IMR-90 (cell line): ENCODE measurements at regions not wholly inside any gene's neighbourhood (a gene's known extent, or its start where the extent isn't known, plus 50 kb on each side); places are given as distances from the start of the nearest gene placed in this dataset.

Experiments used
- ATAC-seq: fragments of 200-7000 bp; cut with Tn5 transposase; 2 replicates; pipeline ENCODE4 v1.9.1; 2020; ENCODE audit warnings: low read depth, mild to moderate bottlenecking, moderate library complexity
- BruUV-seq: library from RNA; stranded (reverse); fragments of 400-500 nt; replicated peaks from 2 replicates; lab custom pipeline; 2021; lab: Mats Ljungman, UMichigan
- CTCF ChIA-PET: fragments of 300-600 bp; formaldehyde crosslinking; extraction: SDS; loops from one replicate; lab custom pipeline; 2021; ENCODE audit warnings: antibody characterized with exemption; lab: Yijun Ruan, JAX
- POLR2A ChIA-PET: fragments of 300-600 bp; sonication (Branson Sonifier 250); formaldehyde crosslinking; loops from one replicate; lab custom pipeline; 2022; ENCODE audit warnings: antibody characterized with exemption; ENCODE audit not compliant: unreplicated experiment; lab: Charles Lee
- DNase-seq: peaks from one replicate; pipeline ENCODE4 v3.0.0; 2013
- H2AFZ ChIP-seq: replicated peaks from 2 replicates; pipeline ENCODE3; 2013; ENCODE audit warnings: low read length, mild to moderate bottlenecking; ENCODE audit not compliant: poor library complexity
- H2AK5ac ChIP-seq: 2 replicates; pipeline ENCODE4 v1.6.1; 2013; ENCODE audit warnings: low read depth, low read length, inconsistent platforms
- H2AK9ac ChIP-seq: replicated peaks from 2 replicates; pipeline ENCODE3; 2013; ENCODE audit warnings: mild to moderate bottlenecking, low read depth, low read length, moderate library complexity; ENCODE audit not compliant: poor library complexity
- H2BK120ac ChIP-seq: 2 replicates; pipeline ENCODE4 v1.6.1; 2013; ENCODE audit warnings: low read depth, low read length, inconsistent platforms
- H2BK15ac ChIP-seq: 3 replicates; pipeline ENCODE4 v1.6.1; 2013; ENCODE audit warnings: low read depth, low read length, inconsistent platforms
- H2BK20ac ChIP-seq: 2 replicates; pipeline ENCODE4 v1.6.1; 2013; ENCODE audit warnings: low read depth, mild to moderate bottlenecking, inconsistent platforms, low read length, moderate library complexity
- H2BK5ac ChIP-seq: 2 replicates; pipeline ENCODE4 v1.6.1; 2013; ENCODE audit warnings: mild to moderate bottlenecking, low read depth, low read length, inconsistent platforms; ENCODE audit not compliant: poor library complexity, severe bottlenecking
- H3K14ac ChIP-seq: replicated peaks from 2 replicates; pipeline ENCODE4 v1.6.1; 2013; ENCODE audit warnings: low read depth, low read length, inconsistent platforms
- H3K18ac ChIP-seq: 2 replicates; pipeline ENCODE4 v1.6.1; 2013; ENCODE audit warnings: low read depth, low read length, control low read depth
- H3K23ac ChIP-seq: 2 replicates; pipeline ENCODE4 v1.6.1; 2013; ENCODE audit warnings: low read depth, low read length, inconsistent platforms
- H3K27ac ChIP-seq: 2 replicates; pipeline ENCODE4 v1.5.1; 2013; ENCODE audit warnings: mild to moderate bottlenecking, control low read depth, low read length; ENCODE audit not compliant: insufficient read depth
- H3K27me3 ChIP-seq: 2 replicates; pipeline ENCODE4 v1.6.1; 2013; ENCODE audit warnings: low read length; ENCODE audit not compliant: control insufficient read depth, insufficient read depth
- H3K36me3 ChIP-seq: 2 replicates; pipeline ENCODE4 v1.6.1; 2013; ENCODE audit warnings: low read length, mixed read lengths; ENCODE audit not compliant: control insufficient read depth, insufficient read depth
- H3K4ac ChIP-seq: 2 replicates; pipeline ENCODE4 v1.6.1; 2013; ENCODE audit warnings: low read depth, low read length, inconsistent platforms
- H3K4me1 ChIP-seq: 2 replicates; pipeline ENCODE4 v1.6.1; 2013; ENCODE audit warnings: low read length, mixed read lengths; ENCODE audit not compliant: control insufficient read depth, insufficient read depth
- H3K4me2 ChIP-seq: 2 replicates; pipeline ENCODE4 v1.6.1; 2013; ENCODE audit warnings: low read depth, mild to moderate bottlenecking, control low read depth, low read length, moderate library complexity
- H3K4me3 ChIP-seq: 2 replicates; pipeline ENCODE4 v1.5.1; 2013; ENCODE audit warnings: low read depth, mild to moderate bottlenecking, control low read depth, low read length, moderate library complexity; ENCODE audit not compliant: insufficient read depth
- H3K56ac ChIP-seq: 2 replicates; pipeline ENCODE4 v1.6.1; 2013; ENCODE audit warnings: low read length, inconsistent platforms; ENCODE audit not compliant: insufficient read depth; ENCODE audit errors: extremely low read depth
- H3K79me1 ChIP-seq, 2 experiments: 2 replicates each; pipeline ENCODE4 v1.6.1; 2013; ENCODE audit warnings: low read length in 2 of 2, inconsistent platforms in 1 of 2, low read depth in 1 of 2
- H3K9ac ChIP-seq: 2 replicates; pipeline ENCODE4 v1.6.1; 2013; ENCODE audit warnings: low read depth, low read length, control low read depth
- H3K9me1 ChIP-seq: 2 replicates; pipeline ENCODE4 v1.6.1; 2013; ENCODE audit warnings: low read length, inconsistent platforms; ENCODE audit not compliant: insufficient read depth
- H3K9me3 ChIP-seq: 2 replicates; pipeline ENCODE4 v1.6.1; 2013; ENCODE audit warnings: low read length; ENCODE audit not compliant: control insufficient read depth, insufficient read depth
- H4K20me1 ChIP-seq: 2 replicates; pipeline ENCODE4 v1.6.1; 2013; ENCODE audit warnings: low read length, inconsistent platforms; ENCODE audit not compliant: insufficient read depth
- H4K5ac ChIP-seq: 2 replicates; pipeline ENCODE4 v1.6.1; 2013; ENCODE audit warnings: mild to moderate bottlenecking, low read depth, low read length, control low read depth
- H4K8ac ChIP-seq, 2 experiments: 2 replicates each; pipeline ENCODE4 v1.6.1; 2013; ENCODE audit warnings: low read depth in 2 of 2, low read length in 2 of 2, control low read depth in 1 of 2, inconsistent platforms in 1 of 2
- H4K91ac ChIP-seq: 2 replicates; pipeline ENCODE4 v1.6.1; 2013; ENCODE audit warnings: low read depth, low read length, inconsistent platforms; ENCODE audit not compliant: insufficient read depth
- BHLHE40 ChIP-seq: fragments of 150-350 bp; IDR thresholded peaks from 2 replicates; pipeline ENCODE4 v1.6.1; 2016; ENCODE audit warnings: mild to moderate bottlenecking, low read depth, low read length
- CEBPB ChIP-seq: IDR thresholded peaks from 2 replicates; pipeline ENCODE4 v1.6.1; 2012; ENCODE audit warnings: low read depth, low read length, improper control_type of control experiment
- CHD1 ChIP-seq: IDR thresholded peaks from 2 replicates; pipeline ENCODE4 v1.6.1; 2012; ENCODE audit warnings: low read depth, low read length, improper control_type of control experiment
- CTCF ChIP-seq: conservative IDR thresholded peaks from 2 replicates; pipeline ENCODE4 v1.5.1; 2012; ENCODE audit warnings: mild to moderate bottlenecking, low read depth, low read length, improper control_type of control experiment
- ELK1 ChIP-seq: fragments of 150-350 bp; IDR thresholded peaks from 2 replicates; pipeline ENCODE4 v1.6.1; 2016; ENCODE audit warnings: low read depth, mild to moderate bottlenecking, low read length, moderate library complexity, borderline replicate concordance
- FOS ChIP-seq: fragments of 150-350 bp; IDR thresholded peaks from 2 replicates; pipeline ENCODE4 v1.6.1; 2016; ENCODE audit warnings: low read depth, low read length
- MAFK ChIP-seq: IDR thresholded peaks from 2 replicates; pipeline ENCODE4 v1.6.1; 2012; ENCODE audit warnings: low read depth, low read length, improper control_type of control experiment
- MXI1 ChIP-seq: IDR thresholded peaks from 2 replicates; pipeline ENCODE4 v1.6.1; 2012; ENCODE audit warnings: low read depth, mild to moderate bottlenecking, low read length, moderate library complexity, borderline replicate concordance
- NFE2L2 ChIP-seq: fragments of 150-350 bp; IDR thresholded peaks from 2 replicates; pipeline ENCODE4 v1.6.1; 2016; ENCODE audit warnings: low read depth, mild to moderate bottlenecking, low read length
- POLR2A ChIP-seq: IDR thresholded peaks from 2 replicates; pipeline ENCODE4 v1.6.1; 2012; ENCODE audit warnings: mild to moderate bottlenecking, low read depth, low read length
- RAD21 ChIP-seq: IDR thresholded peaks from 2 replicates; pipeline ENCODE4 v1.6.1; 2012; ENCODE audit warnings: low read length, improper control_type of control experiment
- RFX5 ChIP-seq: IDR thresholded peaks from 2 replicates; pipeline ENCODE4 v1.8.0; 2012; ENCODE audit warnings: low read depth, mild to moderate bottlenecking, low read length, moderate library complexity
- SMC3 ChIP-seq: fragments of 150-350 bp; IDR thresholded peaks from 2 replicates; pipeline ENCODE4 v1.6.1; 2016; ENCODE audit warnings: low read depth, mild to moderate bottlenecking, antibody characterized with exemption, low read length, moderate library complexity
- WGBS, 2 experiments: methylation state at CpG; one replicate each; pipeline versions ENCODE4 v1.1.5 to v1.1.7; 2013; ENCODE audit warnings: missing lambda C conversion rate in 2 of 2; ENCODE audit not compliant: insufficient read length in 1 of 2; ENCODE audit errors: extremely low coverage in 2 of 2; 5-methylcytosine and 5-hydroxymethylcytosine counted together
- dilution Hi-C: fragments of 300-500 bp; cut with HindIII; formaldehyde crosslinking; loops from one replicate; pipeline ENCODE4 v1.14.3; 2018; ENCODE audit warnings: low sequenced_read_pairs; ENCODE audit not compliant: unreplicated experiment
- in situ Hi-C: fragments of 300-500 bp; cut with MboI; formaldehyde crosslinking; loops from 3 replicates; pipeline ENCODE4 v1.14.3; 2019; ENCODE audit warnings: low sequenced_read_pairs, inconsistent platforms, mixed read lengths
- intact Hi-C: fragments of 100-400 bp; cut with micrococcal nuclease; formaldehyde crosslinking; loops from 2 replicates; pipeline ENCODE4 v1.10.0; 2022

GRCh38 chr3:193906849-193907410 is 229.0 kb upstream of the HES1 start:
- Histone ChIP-seq H3K9ac (no peak overlapping the region), H3K9me3 (peaks cover 4% of the 10 kb centered on the region; the same call in 1 of the 2 replicates), H3K56ac (no peak overlapping the region), H3K23ac (no peak overlapping the region), H3K79me1 (no peaks in the 10 kb centered on the region), H2AK9ac (no peak overlapping the region), H3K9me1 (no peaks in the 10 kb centered on the region), H3K27me3 (peaks cover 42% of the 10 kb centered on the region), H2BK120ac (no peak overlapping the region), H3K14ac (no peak overlapping the region), H4K20me1 (no peaks in the 10 kb centered on the region), H4K8ac (no peak overlapping the region), H2BK5ac (no peak overlapping the region), H2AK5ac (no peak overlapping the region), H4K91ac (no peak overlapping the region), H3K4me3 (no peak overlapping the region), H2BK20ac (no peak overlapping the region), H2BK15ac (no peak overlapping the region), H3K4ac (no peak overlapping the region), H3K4me2 (no peak overlapping the region), H3K18ac (no peak overlapping the region), H2AFZ (no peak overlapping the region), H3K4me1 (no peaks in the 10 kb centered on the region), H3K27ac (no peak overlapping the region), H4K5ac (no peak overlapping the region), H3K36me3 (no peaks in the 10 kb centered on the region)
- TF ChIP-seq MXI1: no peak
- TF ChIP-seq MAFK: no peak
- TF ChIP-seq ELK1: no peak
- no peak for TF ChIP-seq CHD1
- TF ChIP-seq FOS: no peak
- TF ChIP-seq NFE2L2: no peak
- no peak for TF ChIP-seq BHLHE40
- TF ChIP-seq CEBPB: no peak
- TF ChIP-seq RFX5: no peak
- TF ChIP-seq POLR2A: no peak
- TF ChIP-seq SMC3: no peak
- TF ChIP-seq CTCF: no peak
- no peak for TF ChIP-seq RAD21
- DNase-seq (no peak), ATAC-seq (no peak)
- dilution Hi-C loops: no loop called here
- in situ Hi-C loops: no loop called here
- ChIA-PET CTCF (no interaction called here), POLR2A (no interaction called here)
- no CpG with 5 or more reads among the region's 2 CpGs for WGBS, 2 experiments
- intact Hi-C loops: no loop called here
- no TSS peak for BruUV-seq
